IMR-90 (cell line): ENCODE measurements at regions not wholly inside any gene's neighbourhood (a gene's known extent, or its start where the extent isn't known, plus 50 kb on each side); places are given as distances from the start of the nearest gene placed in this dataset.

Experiments used
- ATAC-seq: fragments of 200-7000 bp; cut with Tn5 transposase; 2 replicates; pipeline ENCODE4 v1.9.1; 2020; ENCODE audit warnings: low read depth, mild to moderate bottlenecking, moderate library complexity
- BruUV-seq: library from RNA; stranded (reverse); fragments of 400-500 nt; replicated peaks from 2 replicates; lab custom pipeline; 2021; lab: Mats Ljungman, UMichigan
- CTCF ChIA-PET: fragments of 300-600 bp; formaldehyde crosslinking; extraction: SDS; loops from one replicate; lab custom pipeline; 2021; ENCODE audit warnings: antibody characterized with exemption; lab: Yijun Ruan, JAX
- POLR2A ChIA-PET: fragments of 300-600 bp; sonication (Branson Sonifier 250); formaldehyde crosslinking; loops from one replicate; lab custom pipeline; 2022; ENCODE audit warnings: antibody characterized with exemption; ENCODE audit not compliant: unreplicated experiment; lab: Charles Lee
- DNase-seq: peaks from one replicate; pipeline ENCODE4 v3.0.0; 2013
- H2AFZ ChIP-seq: replicated peaks from 2 replicates; pipeline ENCODE3; 2013; ENCODE audit warnings: low read length, mild to moderate bottlenecking; ENCODE audit not compliant: poor library complexity
- H2AK5ac ChIP-seq: 2 replicates; pipeline ENCODE4 v1.6.1; 2013; ENCODE audit warnings: low read depth, low read length, inconsistent platforms
- H2AK9ac ChIP-seq: replicated peaks from 2 replicates; pipeline ENCODE3; 2013; ENCODE audit warnings: mild to moderate bottlenecking, low read depth, low read length, moderate library complexity; ENCODE audit not compliant: poor library complexity
- H2BK120ac ChIP-seq: 2 replicates; pipeline ENCODE4 v1.6.1; 2013; ENCODE audit warnings: low read depth, low read length, inconsistent platforms
- H2BK15ac ChIP-seq: 3 replicates; pipeline ENCODE4 v1.6.1; 2013; ENCODE audit warnings: low read depth, low read length, inconsistent platforms
- H2BK20ac ChIP-seq: 2 replicates; pipeline ENCODE4 v1.6.1; 2013; ENCODE audit warnings: low read depth, mild to moderate bottlenecking, inconsistent platforms, low read length, moderate library complexity
- H2BK5ac ChIP-seq: 2 replicates; pipeline ENCODE4 v1.6.1; 2013; ENCODE audit warnings: mild to moderate bottlenecking, low read depth, low read length, inconsistent platforms; ENCODE audit not compliant: poor library complexity, severe bottlenecking
- H3K14ac ChIP-seq: replicated peaks from 2 replicates; pipeline ENCODE4 v1.6.1; 2013; ENCODE audit warnings: low read depth, low read length, inconsistent platforms
- H3K18ac ChIP-seq: 2 replicates; pipeline ENCODE4 v1.6.1; 2013; ENCODE audit warnings: low read depth, low read length, control low read depth
- H3K23ac ChIP-seq: 2 replicates; pipeline ENCODE4 v1.6.1; 2013; ENCODE audit warnings: low read depth, low read length, inconsistent platforms
- H3K27ac ChIP-seq: 2 replicates; pipeline ENCODE4 v1.5.1; 2013; ENCODE audit warnings: mild to moderate bottlenecking, control low read depth, low read length; ENCODE audit not compliant: insufficient read depth
- H3K27me3 ChIP-seq: 2 replicates; pipeline ENCODE4 v1.6.1; 2013; ENCODE audit warnings: low read length; ENCODE audit not compliant: control insufficient read depth, insufficient read depth
- H3K36me3 ChIP-seq: 2 replicates; pipeline ENCODE4 v1.6.1; 2013; ENCODE audit warnings: low read length, mixed read lengths; ENCODE audit not compliant: control insufficient read depth, insufficient read depth
- H3K4ac ChIP-seq: 2 replicates; pipeline ENCODE4 v1.6.1; 2013; ENCODE audit warnings: low read depth, low read length, inconsistent platforms
- H3K4me1 ChIP-seq: 2 replicates; pipeline ENCODE4 v1.6.1; 2013; ENCODE audit warnings: low read length, mixed read lengths; ENCODE audit not compliant: control insufficient read depth, insufficient read depth
- H3K4me2 ChIP-seq: 2 replicates; pipeline ENCODE4 v1.6.1; 2013; ENCODE audit warnings: low read depth, mild to moderate bottlenecking, control low read depth, low read length, moderate library complexity
- H3K4me3 ChIP-seq: 2 replicates; pipeline ENCODE4 v1.5.1; 2013; ENCODE audit warnings: low read depth, mild to moderate bottlenecking, control low read depth, low read length, moderate library complexity; ENCODE audit not compliant: insufficient read depth
- H3K56ac ChIP-seq: 2 replicates; pipeline ENCODE4 v1.6.1; 2013; ENCODE audit warnings: low read length, inconsistent platforms; ENCODE audit not compliant: insufficient read depth; ENCODE audit errors: extremely low read depth
- H3K79me1 ChIP-seq, 2 experiments: 2 replicates each; pipeline ENCODE4 v1.6.1; 2013; ENCODE audit warnings: low read length in 2 of 2, inconsistent platforms in 1 of 2, low read depth in 1 of 2
- H3K9ac ChIP-seq: 2 replicates; pipeline ENCODE4 v1.6.1; 2013; ENCODE audit warnings: low read depth, low read length, control low read depth
- H3K9me1 ChIP-seq: 2 replicates; pipeline ENCODE4 v1.6.1; 2013; ENCODE audit warnings: low read length, inconsistent platforms; ENCODE audit not compliant: insufficient read depth
- H3K9me3 ChIP-seq: 2 replicates; pipeline ENCODE4 v1.6.1; 2013; ENCODE audit warnings: low read length; ENCODE audit not compliant: control insufficient read depth, insufficient read depth
- H4K20me1 ChIP-seq: 2 replicates; pipeline ENCODE4 v1.6.1; 2013; ENCODE audit warnings: low read length, inconsistent platforms; ENCODE audit not compliant: insufficient read depth
- H4K5ac ChIP-seq: 2 replicates; pipeline ENCODE4 v1.6.1; 2013; ENCODE audit warnings: mild to moderate bottlenecking, low read depth, low read length, control low read depth
- H4K8ac ChIP-seq, 2 experiments: 2 replicates each; pipeline ENCODE4 v1.6.1; 2013; ENCODE audit warnings: low read depth in 2 of 2, low read length in 2 of 2, control low read depth in 1 of 2, inconsistent platforms in 1 of 2
- H4K91ac ChIP-seq: 2 replicates; pipeline ENCODE4 v1.6.1; 2013; ENCODE audit warnings: low read depth, low read length, inconsistent platforms; ENCODE audit not compliant: insufficient read depth
- BHLHE40 ChIP-seq: fragments of 150-350 bp; IDR thresholded peaks from 2 replicates; pipeline ENCODE4 v1.6.1; 2016; ENCODE audit warnings: mild to moderate bottlenecking, low read depth, low read length
- CEBPB ChIP-seq: IDR thresholded peaks from 2 replicates; pipeline ENCODE4 v1.6.1; 2012; ENCODE audit warnings: low read depth, low read length, improper control_type of control experiment
- FOS ChIP-seq: fragments of 150-350 bp; IDR thresholded peaks from 2 replicates; pipeline ENCODE4 v1.6.1; 2016; ENCODE audit warnings: low read depth, low read length
- MAFK ChIP-seq: IDR thresholded peaks from 2 replicates; pipeline ENCODE4 v1.6.1; 2012; ENCODE audit warnings: low read depth, low read length, improper control_type of control experiment
- MAZ ChIP-seq: IDR thresholded peaks from 2 replicates; pipeline ENCODE4 v1.6.1; 2012; ENCODE audit warnings: low read depth, mild to moderate bottlenecking, low read length, improper control_type of control experiment, moderate library complexity, borderline replicate concordance
- MXI1 ChIP-seq: IDR thresholded peaks from 2 replicates; pipeline ENCODE4 v1.6.1; 2012; ENCODE audit warnings: low read depth, mild to moderate bottlenecking, low read length, moderate library complexity, borderline replicate concordance
- NFE2L2 ChIP-seq: fragments of 150-350 bp; IDR thresholded peaks from 2 replicates; pipeline ENCODE4 v1.6.1; 2016; ENCODE audit warnings: low read depth, mild to moderate bottlenecking, low read length
- POLR2A ChIP-seq: IDR thresholded peaks from 2 replicates; pipeline ENCODE4 v1.6.1; 2012; ENCODE audit warnings: mild to moderate bottlenecking, low read depth, low read length
- RAD21 ChIP-seq: IDR thresholded peaks from 2 replicates; pipeline ENCODE4 v1.6.1; 2012; ENCODE audit warnings: low read length, improper control_type of control experiment
- RFX5 ChIP-seq: IDR thresholded peaks from 2 replicates; pipeline ENCODE4 v1.8.0; 2012; ENCODE audit warnings: low read depth, mild to moderate bottlenecking, low read length, moderate library complexity
- SMC3 ChIP-seq: fragments of 150-350 bp; IDR thresholded peaks from 2 replicates; pipeline ENCODE4 v1.6.1; 2016; ENCODE audit warnings: low read depth, mild to moderate bottlenecking, antibody characterized with exemption, low read length, moderate library complexity
- WGBS, 2 experiments: methylation state at CpG; one replicate each; pipeline versions ENCODE4 v1.1.5 to v1.1.7; 2013; ENCODE audit warnings: missing lambda C conversion rate in 2 of 2; ENCODE audit not compliant: insufficient read length in 1 of 2; ENCODE audit errors: extremely low coverage in 2 of 2; 5-methylcytosine and 5-hydroxymethylcytosine counted together
- dilution Hi-C: fragments of 300-500 bp; cut with HindIII; formaldehyde crosslinking; loops from one replicate; pipeline ENCODE4 v1.14.3; 2018; ENCODE audit warnings: low sequenced_read_pairs; ENCODE audit not compliant: unreplicated experiment
- in situ Hi-C: fragments of 300-500 bp; cut with MboI; formaldehyde crosslinking; loops from 3 replicates; pipeline ENCODE4 v1.14.3; 2019; ENCODE audit warnings: low sequenced_read_pairs, inconsistent platforms, mixed read lengths
- intact Hi-C: fragments of 100-400 bp; cut with micrococcal nuclease; formaldehyde crosslinking; loops from 2 replicates; pipeline ENCODE4 v1.10.0; 2022
- TF ChIP-seq, protein P1 (sequence below): conservative IDR thresholded peaks from 2 replicates; pipeline ENCODE4 v1.5.1; 2012; ENCODE audit warnings: mild to moderate bottlenecking, low read depth, low read length, improper control_type of control experiment
- TF ChIP-seq, protein P2 (sequence below): fragments of 150-350 bp; IDR thresholded peaks from 2 replicates; pipeline ENCODE4 v1.6.1; 2016; ENCODE audit warnings: low read depth, mild to moderate bottlenecking, low read length, moderate library complexity, borderline replicate concordance
- TF ChIP-seq, protein P3 (sequence below): fragments of 150-350 bp; IDR thresholded peaks from 2 replicates; pipeline ENCODE4 v1.6.1; 2017; ENCODE audit warnings: mild to moderate bottlenecking, antibody characterized with exemption, low read length, low read depth

DNA sequence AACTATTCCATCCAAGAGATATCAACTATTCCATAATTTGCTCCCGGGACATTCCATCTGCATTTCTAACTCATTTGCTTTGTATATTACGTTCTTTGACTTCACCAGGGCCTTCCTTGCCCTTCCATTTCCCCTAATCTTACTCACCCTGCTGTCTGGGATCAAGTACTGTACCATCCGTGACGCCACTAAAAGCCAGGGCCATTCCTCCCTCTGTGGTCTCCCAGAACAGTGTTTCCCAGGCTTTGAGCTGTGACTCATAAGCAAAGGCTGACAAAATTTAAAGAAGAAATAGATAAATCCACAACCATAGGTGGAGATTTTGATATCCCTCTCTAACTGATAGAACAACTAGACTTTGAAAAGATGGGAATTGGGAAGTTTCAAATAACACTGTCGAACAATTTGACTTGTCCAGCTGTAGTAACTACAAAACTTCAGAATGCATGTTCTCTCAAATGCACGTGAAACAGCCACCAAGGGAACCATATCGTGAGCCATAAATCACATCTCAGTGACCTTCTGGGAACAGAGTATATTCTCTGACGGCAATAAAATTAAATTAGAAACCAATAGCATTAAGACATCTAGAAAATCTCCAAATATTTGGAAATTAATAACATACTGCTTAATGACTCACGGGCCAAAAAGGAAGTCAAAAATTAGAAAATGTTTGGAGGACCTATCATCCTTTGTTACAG is 501.0 kb downstream of the SETD4 start:
- Histone ChIP-seq H3K27ac (no peak overlapping the region), H3K36me3 (no peaks in the 10 kb centered on the region), H3K9me1 (peaks cover 14% of the 10 kb centered on the region), H4K5ac (no peak overlapping the region), H4K91ac (no peak overlapping the region), H3K79me1 (0 out of 4 replicates have a peak, but pooled peaks cover 0 to 3% of the 10 kb centered on the region in 2 experiments), H3K4me1 (peaks cover 14% of the 10 kb centered on the region), H2AK5ac (no peak overlapping the region), H3K9ac (no peak overlapping the region), H3K4ac (peak overlapping the region; percentile 51; the same call in 1 of the 2 replicates), H3K56ac (no peak overlapping the region; the same call in 1 of the 2 replicates), H3K18ac (peak overlapping the region; percentile 43; the same call in 1 of the 2 replicates), H3K27me3 (no peaks in the 10 kb centered on the region), H3K4me2 (peak overlapping the region; percentile 31; the same call in 1 of the 2 replicates), H2BK120ac (peak overlapping the region; percentile 74; the same call in 1 of the 2 replicates), H4K8ac (peak overlapping the region in 1 of 2 experiments; percentile 43; a peak in 1 of 4 replicates), H2AFZ (no peak overlapping the region), H2BK20ac (peak overlapping the region; percentile 4; the same call in 1 of the 2 replicates), H3K4me3 (no peak overlapping the region), H2AK9ac (no peak overlapping the region), H2BK15ac (no peak overlapping the region; the same call in 2 of the 3 replicates), H2BK5ac (peak overlapping the region; percentile 17), H4K20me1 (no peaks in the 10 kb centered on the region), H3K23ac (no peak overlapping the region), H3K9me3 (no peaks in the 10 kb centered on the region), H3K14ac (0 out of 2 replicates have a peak overlapping the region, but pooled peaks have one; percentile 16)
- dilution Hi-C loops (no loop called here), intact Hi-C loops (no loop called here), in situ Hi-C loops (no loop called here)
- ChIA-PET POLR2A (no interaction called here), CTCF (interaction anchor here (1.0 to 1.4 kb wide), 2 partner anchors 159 to 281 kb away, joined by 4 read pairs; no protein-coding TSS in a partner anchor)
- no TSS peak for BruUV-seq
- 38% methylated on average over 2 of the region's 9 CpGs; no CpG with 5 or more reads in 1 of the 2 experiments for WGBS, 2 experiments
- ATAC-seq (peak; percentile 40; the same call in 1 of the 2 replicates), DNase-seq (peak; percentile 95)
- TF ChIP-seq CEBPB, result 0 out of 2 replicates have a peak, but pooled peaks have one; percentile 26
- TF ChIP-seq SMC3, result no peak
- TF ChIP-seq NFE2L2, result no peak
- TF ChIP-seq, protein P1, sequence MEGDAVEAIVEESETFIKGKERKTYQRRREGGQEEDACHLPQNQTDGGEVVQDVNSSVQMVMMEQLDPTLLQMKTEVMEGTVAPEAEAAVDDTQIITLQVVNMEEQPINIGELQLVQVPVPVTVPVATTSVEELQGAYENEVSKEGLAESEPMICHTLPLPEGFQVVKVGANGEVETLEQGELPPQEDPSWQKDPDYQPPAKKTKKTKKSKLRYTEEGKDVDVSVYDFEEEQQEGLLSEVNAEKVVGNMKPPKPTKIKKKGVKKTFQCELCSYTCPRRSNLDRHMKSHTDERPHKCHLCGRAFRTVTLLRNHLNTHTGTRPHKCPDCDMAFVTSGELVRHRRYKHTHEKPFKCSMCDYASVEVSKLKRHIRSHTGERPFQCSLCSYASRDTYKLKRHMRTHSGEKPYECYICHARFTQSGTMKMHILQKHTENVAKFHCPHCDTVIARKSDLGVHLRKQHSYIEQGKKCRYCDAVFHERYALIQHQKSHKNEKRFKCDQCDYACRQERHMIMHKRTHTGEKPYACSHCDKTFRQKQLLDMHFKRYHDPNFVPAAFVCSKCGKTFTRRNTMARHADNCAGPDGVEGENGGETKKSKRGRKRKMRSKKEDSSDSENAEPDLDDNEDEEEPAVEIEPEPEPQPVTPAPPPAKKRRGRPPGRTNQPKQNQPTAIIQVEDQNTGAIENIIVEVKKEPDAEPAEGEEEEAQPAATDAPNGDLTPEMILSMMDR, result 0 out of 2 replicates have a peak, but pooled peaks have one; percentile 13
- no peak for TF ChIP-seq RFX5
- no peak for TF ChIP-seq MAFK
- TF ChIP-seq MAZ, result no peak
- TF ChIP-seq, protein P2, sequence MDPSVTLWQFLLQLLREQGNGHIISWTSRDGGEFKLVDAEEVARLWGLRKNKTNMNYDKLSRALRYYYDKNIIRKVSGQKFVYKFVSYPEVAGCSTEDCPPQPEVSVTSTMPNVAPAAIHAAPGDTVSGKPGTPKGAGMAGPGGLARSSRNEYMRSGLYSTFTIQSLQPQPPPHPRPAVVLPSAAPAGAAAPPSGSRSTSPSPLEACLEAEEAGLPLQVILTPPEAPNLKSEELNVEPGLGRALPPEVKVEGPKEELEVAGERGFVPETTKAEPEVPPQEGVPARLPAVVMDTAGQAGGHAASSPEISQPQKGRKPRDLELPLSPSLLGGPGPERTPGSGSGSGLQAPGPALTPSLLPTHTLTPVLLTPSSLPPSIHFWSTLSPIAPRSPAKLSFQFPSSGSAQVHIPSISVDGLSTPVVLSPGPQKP, result no peak
- TF ChIP-seq MXI1, result no peak
- no peak for TF ChIP-seq POLR2A
- TF ChIP-seq, protein P3, sequence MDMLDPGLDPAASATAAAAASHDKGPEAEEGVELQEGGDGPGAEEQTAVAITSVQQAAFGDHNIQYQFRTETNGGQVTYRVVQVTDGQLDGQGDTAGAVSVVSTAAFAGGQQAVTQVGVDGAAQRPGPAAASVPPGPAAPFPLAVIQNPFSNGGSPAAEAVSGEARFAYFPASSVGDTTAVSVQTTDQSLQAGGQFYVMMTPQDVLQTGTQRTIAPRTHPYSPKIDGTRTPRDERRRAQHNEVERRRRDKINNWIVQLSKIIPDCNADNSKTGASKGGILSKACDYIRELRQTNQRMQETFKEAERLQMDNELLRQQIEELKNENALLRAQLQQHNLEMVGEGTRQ, result no peak
- peak; percentile 44 for TF ChIP-seq RAD21
- no peak for TF ChIP-seq BHLHE40
- TF ChIP-seq FOS, result peak; percentile 76
